Mucosa of descending colon (tissue), 3 donors: ENCODE measurements at regions not wholly inside any gene's neighbourhood (a gene's known extent, or its start where the extent isn't known, plus 50 kb on each side); places are given as distances from the start of the nearest gene placed in this dataset.

Source experiments
- ATAC-seq: fragments of 200-7000 bp; cut with Tn5 transposase; one replicate; pipeline ENCODE4 v1.9.1; 2020; ENCODE audit warnings: mild to moderate bottlenecking, moderate library complexity
- DNase-seq, 3 donors: peaks; one replicate each; pipeline ENCODE4 v3.0.0-alpha.2; 2020
- H3K36me3 ChIP-seq: fragments of 200-600 bp; one replicate; pipeline ENCODE4 v1.8.0; 2021; ENCODE audit warnings: low read depth, mild to moderate bottlenecking
- H3K4me1 ChIP-seq: fragments of 200-600 bp; one replicate; pipeline ENCODE4 v1.8.0; 2021; ENCODE audit warnings: low read depth, mild to moderate bottlenecking
- H3K4me3 ChIP-seq: fragments of 200-600 bp; one replicate; pipeline ENCODE4 v1.8.0; 2021; ENCODE audit warnings: mild to moderate bottlenecking
- H3K9me3 ChIP-seq: fragments of 200-600 bp; one replicate; pipeline ENCODE4 v1.8.0; 2021; ENCODE audit warnings: mild to moderate bottlenecking
- intact Hi-C, 2 donors: fragments of 100-400 bp; cut with DNase I in 1 of 2; cut with micrococcal nuclease in 1 of 2; formaldehyde crosslinking; loops; one replicate each; pipeline versions ENCODE4 v1.11.0 to v1.11.1; 2022; cut with DNase I, micrococcal nuclease
- TF ChIP-seq, protein P1 (sequence below): fragments of 200-600 bp; IDR thresholded peaks from one replicate; pipeline ENCODE4 v1.8.0; 2022; ENCODE audit warnings: antibody characterized with exemption, mild to moderate bottlenecking
- donor health status: DM: no; HTN: no; CAD: no; lungs with moderate emphysema.
- donor health status: DM: no; HTN: no; CAD: no.
- donor health status: DM: no; HTN: yes; CAD: no.

DNA sequence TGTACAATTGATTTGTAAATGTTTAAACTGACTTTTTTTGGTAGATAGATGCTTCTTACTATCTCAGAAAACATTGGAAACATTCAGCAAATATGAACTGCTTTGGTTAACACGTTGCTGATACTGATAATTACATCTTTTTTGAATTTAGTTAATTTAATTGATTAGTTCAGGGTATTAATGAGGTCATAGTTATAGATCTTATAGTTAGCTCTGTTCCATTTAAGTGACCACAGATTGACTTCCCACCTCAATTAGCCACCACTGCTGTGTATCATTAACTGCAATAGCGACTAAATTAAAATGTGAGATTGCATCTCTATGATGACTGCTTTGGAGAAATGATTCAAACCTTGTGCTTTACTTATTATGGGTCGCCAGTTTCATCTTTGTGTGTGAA, 407.1 kb upstream of the EDIL3 start:
- intact Hi-C loops, result no loop called here
- DNase-seq (no peak), ATAC-seq (no peak)
- H3K4me1 ChIP-seq, result no peaks in the 10 kb centered on the region
- TF ChIP-seq, protein P1, sequence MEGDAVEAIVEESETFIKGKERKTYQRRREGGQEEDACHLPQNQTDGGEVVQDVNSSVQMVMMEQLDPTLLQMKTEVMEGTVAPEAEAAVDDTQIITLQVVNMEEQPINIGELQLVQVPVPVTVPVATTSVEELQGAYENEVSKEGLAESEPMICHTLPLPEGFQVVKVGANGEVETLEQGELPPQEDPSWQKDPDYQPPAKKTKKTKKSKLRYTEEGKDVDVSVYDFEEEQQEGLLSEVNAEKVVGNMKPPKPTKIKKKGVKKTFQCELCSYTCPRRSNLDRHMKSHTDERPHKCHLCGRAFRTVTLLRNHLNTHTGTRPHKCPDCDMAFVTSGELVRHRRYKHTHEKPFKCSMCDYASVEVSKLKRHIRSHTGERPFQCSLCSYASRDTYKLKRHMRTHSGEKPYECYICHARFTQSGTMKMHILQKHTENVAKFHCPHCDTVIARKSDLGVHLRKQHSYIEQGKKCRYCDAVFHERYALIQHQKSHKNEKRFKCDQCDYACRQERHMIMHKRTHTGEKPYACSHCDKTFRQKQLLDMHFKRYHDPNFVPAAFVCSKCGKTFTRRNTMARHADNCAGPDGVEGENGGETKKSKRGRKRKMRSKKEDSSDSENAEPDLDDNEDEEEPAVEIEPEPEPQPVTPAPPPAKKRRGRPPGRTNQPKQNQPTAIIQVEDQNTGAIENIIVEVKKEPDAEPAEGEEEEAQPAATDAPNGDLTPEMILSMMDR, result no peak
- H3K9me3 ChIP-seq, result no peaks in the 10 kb centered on the region
- H3K4me3 ChIP-seq, result no peak overlapping the region
- H3K36me3 ChIP-seq, result no peaks in the 10 kb centered on the region

DNA sequence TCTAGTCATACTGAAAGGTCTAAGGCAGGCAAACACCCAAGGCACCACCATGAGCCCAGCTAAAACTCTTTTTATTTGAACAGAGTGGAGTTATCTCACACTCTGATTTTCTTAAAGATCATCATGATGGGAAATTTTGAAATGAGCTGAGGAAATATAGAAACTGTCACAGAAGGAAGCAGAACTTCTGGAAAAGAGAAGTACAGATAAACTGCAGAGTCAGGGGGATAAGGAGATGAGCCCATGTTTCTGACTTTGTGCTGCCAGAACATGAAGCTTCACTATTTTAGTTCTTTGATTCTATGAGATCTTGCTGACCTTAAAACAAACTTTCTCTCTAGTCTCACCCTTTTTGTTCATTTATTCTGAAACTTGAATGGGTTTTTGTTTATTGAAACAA, 406.5 kb upstream of the EDIL3 start:
- no peaks in the 10 kb centered on the region for H3K36me3 ChIP-seq
- no peaks in the 10 kb centered on the region for H3K9me3 ChIP-seq
- intact Hi-C loops, result no loop called here
- TF ChIP-seq, protein P1, result no peak
- no peak for ATAC-seq
- H3K4me3 ChIP-seq, result no peak overlapping the region
- DNase-seq, result no peak
- H3K4me1 ChIP-seq, result no peaks in the 10 kb centered on the region

DNA sequence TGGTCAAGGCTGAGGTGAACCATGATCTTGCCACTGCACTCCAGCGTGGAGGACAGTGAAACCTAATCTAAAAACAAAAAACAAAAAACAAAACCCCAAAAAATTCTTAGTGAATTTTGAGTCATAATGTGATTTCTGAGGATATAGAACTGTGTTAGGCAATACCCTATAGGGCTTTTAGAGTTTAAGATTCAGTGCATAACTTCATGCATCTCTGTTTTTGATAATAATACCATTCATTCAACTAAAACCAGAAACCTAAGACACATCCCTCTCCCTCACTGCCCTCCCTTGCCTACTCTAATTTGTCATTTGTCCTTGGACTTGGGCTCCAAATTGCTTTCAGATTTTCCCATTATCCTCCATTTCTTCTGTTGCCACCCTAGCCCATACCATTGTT, 405.7 kb upstream of the EDIL3 start:
- no peak for ATAC-seq
- TF ChIP-seq, protein P1, result no peak

DNA sequence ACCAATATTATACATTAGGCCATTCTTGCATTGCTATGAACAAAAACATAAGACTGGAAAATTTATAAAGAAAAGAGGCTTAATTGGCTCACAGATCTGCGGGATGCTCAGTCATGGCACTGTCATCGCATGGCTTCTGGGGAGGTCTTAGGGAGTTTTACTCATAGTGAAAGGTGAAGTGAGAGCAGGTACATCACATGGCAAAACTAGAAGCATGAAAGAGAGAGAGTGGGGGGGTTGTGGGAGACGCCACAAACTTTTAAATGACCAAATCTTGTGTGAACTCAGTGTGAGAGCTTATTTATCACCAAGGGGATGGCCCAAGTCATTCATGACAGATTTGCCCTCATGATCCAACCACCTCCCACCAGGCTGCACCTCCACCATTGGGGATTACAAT, 398.3 kb upstream of the EDIL3 start:
- DNase-seq, result no peak
- Histone ChIP-seq H3K9me3 (no peaks in the 10 kb centered on the region), H3K4me3 (no peak overlapping the region), H3K36me3 (no peaks in the 10 kb centered on the region), H3K4me1 (no peaks in the 10 kb centered on the region)
- intact Hi-C loops, result no loop called here
- TF ChIP-seq, protein P1, result no peak
- ATAC-seq, result no peak

More for the DNA sequence above, 405.7 kb upstream of the EDIL3 start:
- no peak for DNase-seq
- Histone ChIP-seq H3K36me3 (no peaks in the 10 kb centered on the region), H3K4me1 (no peaks in the 10 kb centered on the region), H3K9me3 (no peaks in the 10 kb centered on the region), H3K4me3 (no peak overlapping the region)
- intact Hi-C loops, result no loop called here

DNA sequence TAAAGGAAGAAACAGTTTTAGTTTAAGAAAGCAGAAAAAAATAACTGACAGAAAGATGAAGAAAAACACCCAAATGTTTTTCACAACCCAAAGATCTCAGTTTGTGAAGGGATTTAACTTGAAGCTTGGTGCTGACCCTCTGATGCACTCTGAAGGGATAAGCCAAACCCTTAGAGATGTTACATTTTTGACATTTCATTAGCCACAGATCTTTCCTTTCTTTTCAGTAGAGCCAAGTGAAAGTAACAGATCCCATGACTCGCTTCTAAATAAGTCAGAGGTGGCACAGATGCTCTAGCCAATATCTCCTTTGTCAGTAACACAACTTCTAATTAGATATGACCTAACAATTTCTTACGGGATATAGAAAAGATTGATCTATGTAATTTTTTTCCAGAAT, 394.5 kb upstream of the EDIL3 start:
- H3K9me3 ChIP-seq, result no peaks in the 10 kb centered on the region

DNA sequence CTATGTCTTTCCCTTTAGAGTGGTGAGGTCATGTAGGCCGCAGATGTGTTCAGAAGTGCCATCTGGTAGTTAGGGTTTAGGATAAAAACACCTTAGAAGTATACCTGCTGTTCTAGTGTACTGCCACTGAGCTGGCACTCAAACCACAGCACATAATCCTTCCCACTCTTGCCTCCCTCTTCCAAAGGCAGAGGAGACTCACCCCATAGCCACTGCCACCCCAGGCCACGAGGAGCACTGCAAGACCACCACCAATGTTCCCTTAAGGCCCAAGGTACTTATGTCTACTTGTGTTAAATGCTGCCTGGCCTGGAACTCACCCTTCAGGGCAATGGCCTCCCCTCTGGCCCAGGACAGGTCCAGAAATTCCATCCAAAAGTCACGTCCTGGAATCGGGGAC, 379.5 kb upstream of the EDIL3 start:
- Histone ChIP-seq H3K9me3 (no peaks in the 10 kb centered on the region), H3K4me1 (no peaks in the 10 kb centered on the region), H3K4me3 (no peak overlapping the region), H3K36me3 (no peaks in the 10 kb centered on the region)
- intact Hi-C loops, result no loop called here
- TF ChIP-seq, protein P1, result no peak
- no peak for DNase-seq
- ATAC-seq, result no peak

More for the DNA sequence above, 394.5 kb upstream of the EDIL3 start:
- DNase-seq (no peak), ATAC-seq (no peak)
- intact Hi-C loops, result no loop called here
- TF ChIP-seq, protein P1, result no peak
- Histone ChIP-seq H3K36me3 (no peaks in the 10 kb centered on the region), H3K4me1 (no peaks in the 10 kb centered on the region), H3K4me3 (no peak overlapping the region)
